GM19452 (cell line): ENCODE measurements at regions not wholly inside any gene's neighbourhood (a gene's known extent, or its start where the extent isn't known, plus 50 kb on each side); places are given as distances from the start of the nearest gene placed in this dataset.
"Not testable (repeated sequence)": the region's sequence is repeated elsewhere in the genome, so short reads cannot be mapped to it uniquely, and the experiment has no call there.

Experiments
- ATAC-seq: cut with Tn5 transposase; IDR thresholded peaks from one replicate; pipeline ENCODE4 v1.9.1; 2021; ENCODE audit not compliant: unreplicated experiment

- ATAC-seq, result no peak
Observed at GRCh38 chr20:6662309-6662708, 105.2 kb upstream of the BMP2 start.

GRCh38 chr20:6660441-6660840 is 107.0 kb upstream of the BMP2 start:
- ATAC-seq, result no peak

DNA sequence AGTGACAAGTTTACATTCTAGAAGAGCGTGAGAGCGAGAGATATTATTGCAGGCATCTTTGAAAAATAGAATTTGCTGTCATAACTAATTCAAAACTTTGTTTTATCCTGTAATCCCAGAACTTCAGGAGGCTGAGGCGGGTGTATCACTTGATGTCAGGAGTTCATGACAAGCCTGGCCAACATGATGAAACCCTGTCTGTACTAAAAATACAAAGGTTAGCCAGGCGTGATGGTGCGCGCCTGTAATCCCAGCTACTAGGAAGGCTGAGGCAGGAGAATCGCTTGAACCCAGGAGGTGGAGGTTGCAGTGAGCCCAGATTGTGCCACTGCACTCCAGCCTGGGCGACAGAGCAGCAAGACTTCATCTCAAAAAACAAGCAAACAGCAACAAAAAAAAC is 108.6 kb upstream of the BMP2 start:
- ATAC-seq, result not testable (repeated sequence)

DNA sequence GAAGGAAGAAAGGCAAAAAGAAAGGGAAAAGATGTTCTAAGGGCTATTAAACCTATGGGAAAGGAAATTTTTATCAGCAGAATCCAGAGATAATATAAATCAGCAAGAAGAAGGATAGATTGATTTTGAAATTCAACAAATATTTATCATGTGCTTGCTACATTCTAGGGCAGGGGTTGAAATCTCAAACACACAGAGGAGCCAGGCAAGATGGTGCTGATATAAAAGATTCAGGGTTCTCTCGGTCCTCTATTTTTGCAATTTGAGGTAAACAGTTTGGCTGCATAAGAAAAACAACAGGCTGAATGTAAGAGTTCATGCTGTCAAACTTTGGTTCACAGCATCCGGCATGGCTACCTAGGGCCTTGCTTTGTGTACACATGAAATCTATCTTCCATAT is 109.6 kb upstream of the BMP2 start:
- ATAC-seq, result no peak

DNA sequence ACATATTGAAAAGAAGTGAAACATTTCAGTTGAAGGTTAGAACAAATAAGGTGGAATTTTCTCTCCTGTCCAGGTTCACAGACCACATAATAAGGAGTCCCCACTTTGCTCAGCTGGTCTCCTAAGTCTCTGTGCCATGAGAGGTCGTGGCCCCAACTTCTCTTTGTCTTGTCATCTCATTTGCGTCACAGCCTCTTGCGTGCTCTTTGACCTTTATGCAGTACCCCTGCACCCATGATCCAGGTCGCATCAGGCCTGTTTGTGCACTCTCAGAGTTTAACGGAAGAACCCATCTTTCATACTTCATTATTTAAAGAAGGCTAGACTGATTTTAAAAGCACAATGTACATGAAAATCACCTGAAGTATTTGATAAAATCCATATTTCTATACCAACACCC is 110.4 kb upstream of the BMP2 start:
- no peak for ATAC-seq

DNA sequence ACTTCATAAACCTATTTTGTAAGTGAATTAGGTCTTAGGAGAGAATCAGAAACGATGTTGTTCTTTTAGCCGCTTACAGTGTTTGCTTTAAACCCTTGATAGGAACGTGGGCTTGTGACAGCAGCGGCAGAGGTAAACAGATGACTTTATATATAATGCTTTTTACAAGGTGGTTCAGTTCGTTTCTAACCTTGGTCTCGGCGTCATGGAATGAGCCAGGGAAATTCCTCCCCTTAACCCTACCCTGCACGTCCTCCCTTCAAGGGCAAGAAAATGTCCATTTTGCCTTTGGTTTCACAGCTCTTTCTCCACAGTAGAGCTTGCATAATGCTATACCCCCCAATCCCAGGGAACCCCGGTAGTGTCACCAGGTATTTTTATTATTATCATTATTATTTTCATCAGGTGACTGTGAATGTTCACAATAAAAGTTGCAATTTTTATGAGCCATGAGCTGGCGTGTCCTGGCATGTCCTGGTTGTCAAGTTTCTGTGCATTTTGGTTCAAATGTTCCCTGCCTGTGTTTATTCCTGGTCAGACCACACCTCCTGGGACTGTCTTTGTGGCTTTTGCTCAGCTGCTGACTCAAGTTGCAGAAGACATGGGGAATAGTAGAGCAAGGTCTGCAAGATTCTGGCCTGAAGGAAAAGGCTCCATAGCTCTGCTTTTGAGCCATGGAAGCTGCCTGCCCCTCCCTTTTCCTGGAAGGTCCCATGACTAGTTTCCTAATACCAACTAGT is 112.8 kb upstream of the BMP2 start:
- no peak for ATAC-seq

DNA sequence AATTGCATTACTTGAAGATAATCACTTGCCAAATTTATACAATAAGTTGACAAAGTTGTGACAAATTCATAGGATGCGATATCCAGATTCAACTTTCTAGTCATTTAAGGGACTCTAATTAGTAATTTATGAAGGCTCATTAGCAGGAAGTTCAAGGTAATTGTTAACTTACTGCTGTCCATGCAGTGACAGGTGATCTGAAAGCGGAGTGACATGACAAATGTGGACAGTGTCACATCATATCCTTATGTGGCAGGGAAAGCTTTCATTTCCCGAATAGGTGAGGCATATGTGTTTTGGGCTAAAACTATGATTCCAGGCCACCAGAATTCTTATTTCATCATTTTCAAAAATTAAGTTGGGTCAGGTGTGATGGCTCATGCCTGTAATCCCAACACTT is 115.9 kb upstream of the BMP2 start:
- peak; percentile 65 for ATAC-seq

GRCh38 chr20:6651016-6651415 is 116.5 kb upstream of the BMP2 start:
- ATAC-seq, result no peak

- no peak for ATAC-seq
Observed at GRCh38 chr20:6646021-6646636, 121.4 kb upstream of the BMP2 start.

DNA sequence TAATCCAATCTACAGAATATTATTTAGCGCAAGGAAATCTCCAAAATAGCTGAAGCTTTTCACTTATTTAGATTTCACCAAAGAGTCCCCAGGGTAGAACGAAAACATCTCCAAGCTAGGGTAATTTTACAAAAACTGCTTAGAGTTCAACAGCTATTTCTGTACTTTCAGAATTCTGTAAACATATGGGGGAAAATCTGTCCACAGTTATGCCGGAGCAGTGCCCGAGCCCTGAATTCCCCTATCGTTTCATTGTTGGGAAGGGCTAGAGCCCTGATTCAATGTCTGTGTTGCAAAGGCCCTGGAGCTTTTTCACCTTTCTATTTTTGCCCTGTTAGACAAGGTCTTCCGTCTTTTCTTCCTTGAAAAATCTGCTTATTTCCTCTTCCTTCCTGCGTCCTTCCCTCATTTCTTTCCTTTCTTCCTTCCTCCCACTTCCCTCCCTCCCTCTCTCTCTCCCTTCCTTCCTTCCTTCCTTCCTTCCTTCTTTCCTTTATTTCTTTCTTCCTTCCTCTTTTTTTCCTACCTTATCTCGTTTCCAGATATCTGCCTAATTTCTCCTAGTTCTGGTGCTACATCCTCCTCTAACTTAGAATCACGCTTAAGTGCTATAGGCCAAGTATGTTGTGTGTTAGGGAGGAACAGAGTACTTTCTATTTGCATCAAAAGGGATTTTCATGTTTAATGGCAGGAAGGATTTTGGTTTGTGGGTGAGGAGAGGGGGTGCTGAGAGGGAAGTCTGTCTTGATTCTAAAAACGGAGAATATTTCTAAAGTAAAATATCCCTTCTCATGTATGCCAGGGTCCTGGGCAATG is 122.5 kb upstream of the BMP2 start:
- ATAC-seq, result peak; percentile 59

DNA sequence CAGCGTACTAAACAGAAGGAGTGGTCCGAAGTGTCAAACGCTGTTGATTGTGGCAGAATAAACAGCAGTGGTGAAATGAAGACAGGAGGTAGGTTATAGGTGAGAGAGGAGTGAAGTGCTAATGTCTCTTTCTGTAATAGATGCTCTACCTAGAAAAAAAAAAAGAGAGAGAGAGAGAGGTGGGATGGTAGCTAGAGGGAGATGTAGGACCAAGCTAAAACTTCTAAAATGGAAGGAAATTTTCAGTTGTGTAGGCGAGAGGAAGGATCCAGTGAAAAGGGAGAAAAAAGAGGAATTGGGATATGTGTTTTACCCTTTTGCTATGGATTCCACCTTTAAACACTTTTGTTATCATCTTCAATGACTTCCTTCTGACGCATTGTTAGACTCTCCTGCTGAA is 126.5 kb upstream of the BMP2 start:
- no peak for ATAC-seq

- ATAC-seq, result no peak
Observed at GRCh38 chr20:6637160-6637579, 130.3 kb upstream of the BMP2 start.

- no peak for ATAC-seq
Observed at GRCh38 chr20:6636209-6637159, 131.0 kb upstream of the BMP2 start.

GRCh38 chr20:6635034-6635736 is 132.3 kb upstream of the BMP2 start:
- ATAC-seq, result peak; percentile 70

DNA sequence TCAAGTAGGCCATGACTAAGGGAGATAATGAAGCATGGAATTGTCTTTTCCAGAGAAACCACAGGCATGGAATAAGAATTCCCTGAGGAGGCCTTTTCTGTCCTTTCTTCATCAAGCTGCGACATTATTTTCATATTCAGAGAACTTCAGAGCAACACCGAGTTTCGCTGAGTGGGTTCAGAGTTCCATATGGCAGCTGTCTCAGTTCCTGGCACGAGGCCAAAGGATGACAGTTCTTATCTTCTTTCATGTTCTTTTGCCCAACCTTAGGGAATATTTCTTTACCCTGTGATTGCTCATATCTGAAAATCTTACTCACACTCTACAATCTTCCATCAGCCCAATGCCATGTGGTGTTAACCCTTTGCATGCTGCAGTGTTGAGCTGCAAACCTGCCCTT is 135.3 kb upstream of the BMP2 start:
- no peak for ATAC-seq

- ATAC-seq, result no peak
Observed at GRCh38 chr20:6630514-6630913, 137.0 kb upstream of the BMP2 start.

- ATAC-seq, result no peak
Observed at GRCh38 chr20:6629564-6629963, 137.9 kb upstream of the BMP2 start.

- no peak for ATAC-seq
Observed at GRCh38 chr20:6626805-6627204, 140.7 kb upstream of the BMP2 start.

- ATAC-seq, result peak; percentile 98
Observed at GRCh38 chr20:6623989-6624388, 143.5 kb upstream of the BMP2 start.

GRCh38 chr20:6622041-6622440 is 145.4 kb upstream of the BMP2 start:
- no peak for ATAC-seq
